Mesendoderm (in vitro differentiated cells): ENCODE measurements at regions not wholly inside any gene's neighbourhood (a gene's known extent, or its start where the extent isn't known, plus 50 kb on each side); places are given as distances from the start of the nearest gene placed in this dataset.
"Not testable (repeated sequence)": the region's sequence is repeated elsewhere in the genome, so short reads cannot be mapped to it uniquely, and the experiment has no call there.

ENCODE experiments used
- DNase-seq: peaks from one replicate; pipeline ENCODE4 v3.0.0; 2013
- H2AK5ac ChIP-seq: 2 replicates; pipeline ENCODE4 v1.6.1; 2013; ENCODE audit warnings: low read length, inconsistent platforms
- H2BK120ac ChIP-seq: 2 replicates; pipeline ENCODE4 v1.6.1; 2013; ENCODE audit warnings: low read depth, mild to moderate bottlenecking, low read length, moderate library complexity, mixed read lengths
- H2BK15ac ChIP-seq: replicated peaks from 2 replicates; pipeline ENCODE4 v1.6.1; 2013; ENCODE audit warnings: low read depth, mild to moderate bottlenecking, moderate library complexity
- H2BK5ac ChIP-seq: 2 replicates; pipeline ENCODE4 v1.6.1; 2013; ENCODE audit warnings: low read length, inconsistent platforms
- H3K18ac ChIP-seq: 2 replicates; pipeline ENCODE4 v1.6.1; 2013; ENCODE audit warnings: mild to moderate bottlenecking, low read length, mixed read lengths
- H3K23ac ChIP-seq: one replicate; pipeline ENCODE4 v1.6.1; 2013; ENCODE audit warnings: low read length
- H3K27ac ChIP-seq: 2 replicates; pipeline ENCODE4 v1.5.1; 2013; ENCODE audit warnings: low read depth, mild to moderate bottlenecking, inconsistent platforms, low read length, moderate library complexity
- H3K27me3 ChIP-seq: 2 replicates; pipeline ENCODE4 v1.6.1; 2013; ENCODE audit warnings: low read length, control low read depth, mild to moderate bottlenecking, inconsistent platforms; ENCODE audit not compliant: insufficient read depth, poor library complexity
- H3K36me3 ChIP-seq: 2 replicates; pipeline ENCODE4 v1.6.1; 2013; ENCODE audit warnings: low read length, inconsistent platforms; ENCODE audit not compliant: control insufficient read depth, insufficient read depth
- H3K4ac ChIP-seq: one replicate; pipeline ENCODE4 v1.6.1; 2013; ENCODE audit warnings: low read depth, mild to moderate bottlenecking, low read length, moderate library complexity
- H3K4me1 ChIP-seq: 2 replicates; pipeline ENCODE4 v1.6.1; 2013; ENCODE audit warnings: low read depth, low read length, inconsistent platforms; ENCODE audit not compliant: control insufficient read depth
- H3K4me2 ChIP-seq: 2 replicates; pipeline ENCODE4 v1.6.1; 2013; ENCODE audit warnings: low read length
- H3K4me3 ChIP-seq: 2 replicates; pipeline ENCODE4 v1.5.1; 2013; ENCODE audit warnings: mild to moderate bottlenecking, low read length
- H3K56ac ChIP-seq: one replicate; pipeline ENCODE4 v1.6.1; 2013; ENCODE audit warnings: low read length
- H3K79me1 ChIP-seq: 2 replicates; pipeline ENCODE4 v1.6.1; 2013; ENCODE audit warnings: low read length, inconsistent platforms
- H3K79me2 ChIP-seq: 2 replicates; pipeline ENCODE4 v1.6.1; 2013; ENCODE audit warnings: mild to moderate bottlenecking, low read length; ENCODE audit not compliant: control insufficient read depth, insufficient read depth
- H3K9ac ChIP-seq: 2 replicates; pipeline ENCODE4 v1.6.1; 2013; ENCODE audit warnings: low read length, inconsistent platforms
- H4K5ac ChIP-seq: one replicate; pipeline ENCODE4 v1.6.1; 2013; ENCODE audit warnings: low read length
- H4K8ac ChIP-seq: one replicate; pipeline ENCODE4 v1.6.1; 2013; ENCODE audit warnings: low read depth, mild to moderate bottlenecking, control low read depth, low read length, moderate library complexity
- WGBS: extraction: QIAGEN DNeasy Blood & Tissue Kit; methylation state at CpG from one replicate; pipeline ENCODE4 v1.1.7; 2013; ENCODE audit warnings: low lambda C conversion rate, missing lambda C conversion rate; ENCODE audit not compliant: insufficient coverage; ENCODE audit errors: extremely low coverage; 5-methylcytosine and 5-hydroxymethylcytosine counted together

DNA sequence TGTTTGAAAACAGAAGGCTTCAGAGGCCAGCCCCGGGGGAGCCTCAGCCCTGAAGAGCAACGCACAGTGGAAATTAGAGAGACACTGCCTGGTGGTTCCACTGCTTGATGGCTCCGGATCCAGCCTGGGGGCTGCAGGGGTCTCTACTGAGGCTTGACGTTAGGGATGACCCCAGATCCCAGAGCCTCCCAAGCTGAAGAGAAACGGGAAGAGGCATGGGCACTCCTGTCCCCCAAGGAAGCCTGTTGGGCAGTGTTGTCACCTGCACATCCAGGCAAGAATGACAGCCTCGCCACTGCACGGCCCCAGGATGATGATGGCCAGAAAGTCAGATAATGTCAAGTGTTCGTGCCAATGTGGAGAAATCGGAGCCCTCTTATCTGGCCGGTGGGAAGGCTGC, 56.8 kb upstream of the FGF3 start:
- no peak overlapping the region for H3K4me3 ChIP-seq
- H3K4me2 ChIP-seq, result no peak overlapping the region
- H3K18ac ChIP-seq, result no peak overlapping the region
- H3K9ac ChIP-seq, result no peak overlapping the region
- no peak overlapping the region for H3K23ac ChIP-seq
- H3K27me3 ChIP-seq, result no peaks in the 10 kb centered on the region
- no peak overlapping the region for H2BK120ac ChIP-seq
- no peak overlapping the region for H2AK5ac ChIP-seq
- H3K79me2 ChIP-seq, result no peaks in the 10 kb centered on the region
- no CpG with 5 or more reads among the region's 10 CpGs for WGBS
- DNase-seq, result no peak
- no peak overlapping the region for H3K56ac ChIP-seq
- H4K8ac ChIP-seq, result no peak overlapping the region
- no peaks in the 10 kb centered on the region for H3K36me3 ChIP-seq
- no peak overlapping the region for H3K4ac ChIP-seq
- no peak overlapping the region for H3K27ac ChIP-seq
- no peak overlapping the region for H2BK15ac ChIP-seq
- no peaks in the 10 kb centered on the region for H3K79me1 ChIP-seq
- H2BK5ac ChIP-seq, result no peak overlapping the region
- H4K5ac ChIP-seq, result no peak overlapping the region
- H3K4me1 ChIP-seq, result no peaks in the 10 kb centered on the region

GRCh38 chr11:69877235-69877634, 58.0 kb upstream of the FGF3 start:
- no peaks in the 10 kb centered on the region for H3K36me3 ChIP-seq
- no peak overlapping the region for H3K4ac ChIP-seq
- DNase-seq, result no peak
- H3K18ac ChIP-seq, result no peak overlapping the region
- no peak overlapping the region for H3K56ac ChIP-seq
- no peak overlapping the region for H4K5ac ChIP-seq
- no peaks in the 10 kb centered on the region for H3K4me1 ChIP-seq
- no peak overlapping the region for H2AK5ac ChIP-seq
- H3K27ac ChIP-seq, result no peak overlapping the region
- H3K79me2 ChIP-seq, result no peaks in the 10 kb centered on the region
- WGBS, result no CpG with 5 or more reads among the region's 8 CpGs
- no peak overlapping the region for H3K4me3 ChIP-seq
- H3K9ac ChIP-seq, result no peak overlapping the region
- H2BK120ac ChIP-seq, result no peak overlapping the region
- no peak overlapping the region for H4K8ac ChIP-seq
- no peaks in the 10 kb centered on the region for H3K27me3 ChIP-seq
- H3K79me1 ChIP-seq, result no peaks in the 10 kb centered on the region
- H3K4me2 ChIP-seq, result no peak overlapping the region
- no peak overlapping the region for H2BK15ac ChIP-seq
- H2BK5ac ChIP-seq, result no peak overlapping the region
- H3K23ac ChIP-seq, result no peak overlapping the region

GRCh38 chr11:69877704-69878103, 58.5 kb upstream of the FGF3 start:
- not testable (repeated sequence) for H4K8ac ChIP-seq, H2BK120ac ChIP-seq, H3K4ac ChIP-seq, H3K4me2 ChIP-seq, H3K27ac ChIP-seq, H3K4me1 ChIP-seq, DNase-seq, H3K4me3 ChIP-seq, H3K79me2 ChIP-seq, H3K9ac ChIP-seq, H2AK5ac ChIP-seq, H3K79me1 ChIP-seq, H3K23ac ChIP-seq, H3K36me3 ChIP-seq, H3K18ac ChIP-seq, H4K5ac ChIP-seq, H2BK15ac ChIP-seq, H3K56ac ChIP-seq, H2BK5ac ChIP-seq, H3K27me3 ChIP-seq
- no CpG with 5 or more reads among the region's 7 CpGs for WGBS

GRCh38 chr11:69878144-69878883, 59.1 kb upstream of the FGF3 start:
- no peak overlapping the region for H3K56ac ChIP-seq
- H4K5ac ChIP-seq, result no peak overlapping the region
- H2BK120ac ChIP-seq, result no peak overlapping the region
- H3K27me3 ChIP-seq, result no peaks in the 10 kb centered on the region
- H3K18ac ChIP-seq, result no peak overlapping the region
- no peaks in the 10 kb centered on the region for H3K36me3 ChIP-seq
- no peak overlapping the region for H3K23ac ChIP-seq
- no peak for DNase-seq
- WGBS, result no CpG with 5 or more reads among the region's 12 CpGs
- no peaks in the 10 kb centered on the region for H3K79me2 ChIP-seq
- H3K4me2 ChIP-seq, result no peak overlapping the region
- H3K4me3 ChIP-seq, result no peak overlapping the region
- H3K79me1 ChIP-seq, result no peaks in the 10 kb centered on the region
- no peak overlapping the region for H2AK5ac ChIP-seq
- H2BK15ac ChIP-seq, result no peak overlapping the region
- H3K4me1 ChIP-seq, result no peaks in the 10 kb centered on the region
- H2BK5ac ChIP-seq, result no peak overlapping the region
- no peak overlapping the region for H3K27ac ChIP-seq
- H3K9ac ChIP-seq, result no peak overlapping the region
- no peak overlapping the region for H3K4ac ChIP-seq
- no peak overlapping the region for H4K8ac ChIP-seq

- H3K27me3 ChIP-seq, result no peaks in the 10 kb centered on the region
- no peak overlapping the region for H3K56ac ChIP-seq
- no peak overlapping the region for H3K27ac ChIP-seq
- no peaks in the 10 kb centered on the region for H3K79me2 ChIP-seq
- H2BK120ac ChIP-seq, result no peak overlapping the region
- H3K18ac ChIP-seq, result no peak overlapping the region
- no peak overlapping the region for H3K4me2 ChIP-seq
- H2BK5ac ChIP-seq, result no peak overlapping the region
- H2BK15ac ChIP-seq, result no peak overlapping the region
- H3K4ac ChIP-seq, result no peak overlapping the region
- H2AK5ac ChIP-seq, result no peak overlapping the region
- no peak overlapping the region for H3K4me3 ChIP-seq
- H3K23ac ChIP-seq, result no peak overlapping the region
- H3K4me1 ChIP-seq, result no peaks in the 10 kb centered on the region
- H3K79me1 ChIP-seq, result no peaks in the 10 kb centered on the region
- H3K9ac ChIP-seq, result no peak overlapping the region
- no peak overlapping the region for H4K5ac ChIP-seq
- no peaks in the 10 kb centered on the region for H3K36me3 ChIP-seq
- H4K8ac ChIP-seq, result no peak overlapping the region
- WGBS, result no CpG with 5 or more reads among the region's 11 CpGs
- no peak for DNase-seq
Observed at GRCh38 chr11:69878927-69879728, 59.9 kb upstream of the FGF3 start.
